GM18511 (cell line): ENCODE measurements at regions not wholly inside any gene's neighbourhood (a gene's known extent, or its start where the extent isn't known, plus 50 kb on each side); places are given as distances from the start of the nearest gene placed in this dataset.
"Not testable (repeated sequence)": the region's sequence is repeated elsewhere in the genome, so short reads cannot be mapped to it uniquely, and the experiment has no call there.

ENCODE experiments used
- ATAC-seq: cut with Tn5 transposase; IDR thresholded peaks from one replicate; pipeline ENCODE4 v1.9.1; 2021; ENCODE audit warnings: mild to moderate bottlenecking, moderate library complexity; ENCODE audit not compliant: unreplicated experiment

DNA sequence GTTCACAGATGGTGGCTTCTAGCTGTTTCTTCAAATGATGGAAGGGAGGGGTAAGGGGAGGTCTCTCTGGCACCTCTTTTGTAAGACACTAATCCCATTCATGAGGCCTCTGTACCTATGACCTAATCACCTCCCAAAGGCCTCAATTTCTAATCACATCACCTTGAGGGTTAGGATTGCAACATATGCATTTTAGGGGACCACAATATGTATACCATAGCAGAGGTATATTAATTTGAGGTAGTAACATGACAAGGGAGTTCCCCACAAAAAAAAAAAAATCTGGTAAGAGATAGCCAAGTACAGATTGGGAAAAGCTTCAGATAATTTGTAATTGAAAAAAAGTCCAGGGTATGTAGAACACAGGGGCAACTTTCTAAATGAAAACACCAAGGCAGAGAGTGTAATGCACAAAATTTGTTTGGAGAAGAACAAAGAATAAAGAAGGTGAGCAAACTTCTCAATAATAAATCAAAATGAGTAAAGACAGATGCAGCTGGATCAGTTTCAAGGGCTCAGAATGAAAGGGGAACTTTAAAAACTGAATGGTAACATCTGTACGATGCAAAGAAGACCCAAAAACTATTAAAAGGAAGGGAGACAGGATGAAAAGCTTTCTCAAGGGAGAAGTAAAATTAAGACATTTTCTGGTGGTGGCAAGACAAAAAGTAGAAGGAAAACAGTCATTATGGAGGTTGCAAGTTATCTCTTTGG is 125.5 kb upstream of the DCN start:
- ATAC-seq: no peak

GRCh38 chr12:91290354-91290753 is 107.7 kb upstream of the DCN start:
- no peak for ATAC-seq

DNA sequence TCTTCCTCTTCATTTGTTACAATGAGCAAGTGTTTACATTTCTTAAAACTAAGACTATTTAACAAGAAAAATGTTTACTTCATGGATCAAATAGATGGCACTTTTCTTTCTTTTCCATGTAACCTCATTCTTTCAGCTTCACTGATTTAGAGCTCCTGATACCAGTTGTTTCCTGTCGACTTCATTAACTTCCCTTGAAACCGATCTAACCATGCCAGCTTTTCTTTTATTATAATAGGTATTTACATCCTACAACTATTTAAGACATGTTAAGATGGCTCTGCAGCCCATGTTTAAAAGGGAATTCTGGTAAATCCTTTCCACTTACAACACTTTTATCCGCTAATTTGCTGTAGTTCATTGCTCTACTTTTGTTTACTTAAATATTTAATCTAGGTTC is 107.3 kb upstream of the DCN start:
- no peak for ATAC-seq

DNA sequence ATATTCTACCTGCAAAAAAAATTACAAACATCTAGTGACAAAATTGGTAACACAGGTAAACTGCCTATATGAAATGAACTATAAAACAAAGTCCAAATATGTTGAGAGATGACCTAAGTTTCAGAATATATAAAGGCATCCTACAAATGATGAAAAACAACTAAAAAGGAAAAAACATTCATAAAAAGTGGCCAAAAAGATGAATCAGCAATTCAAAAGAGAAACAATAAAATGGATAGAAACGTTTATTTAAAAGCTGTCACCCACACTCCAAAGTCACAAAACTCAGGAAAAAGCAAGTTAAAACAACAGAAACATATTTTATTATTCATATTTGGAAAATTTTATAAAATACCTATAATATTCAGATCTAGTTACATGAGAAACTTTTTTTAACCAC is 106.5 kb upstream of the DCN start:
- ATAC-seq: no peak

- no peak for ATAC-seq
Observed at GRCh38 chr12:91287753-91288152, 105.1 kb upstream of the DCN start.

DNA sequence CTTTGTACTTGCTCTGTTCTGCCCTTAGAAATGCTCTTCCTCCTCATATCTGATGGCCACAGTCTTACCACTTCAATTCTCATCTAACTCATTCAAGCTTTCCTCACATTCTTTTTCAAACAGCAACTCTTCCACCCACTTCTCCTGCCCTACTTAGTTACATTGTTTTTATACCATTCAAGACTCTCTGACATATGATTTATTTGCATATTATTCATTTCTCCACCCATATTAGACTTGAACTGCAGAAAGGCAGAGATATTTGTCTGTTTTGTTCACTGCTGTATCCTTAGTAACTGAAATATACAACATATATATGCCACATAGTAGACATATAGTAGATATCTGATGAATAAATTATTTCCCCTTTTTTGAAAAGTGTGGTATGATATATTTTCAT is 95.5 kb upstream of the DCN start:
- no peak for ATAC-seq

DNA sequence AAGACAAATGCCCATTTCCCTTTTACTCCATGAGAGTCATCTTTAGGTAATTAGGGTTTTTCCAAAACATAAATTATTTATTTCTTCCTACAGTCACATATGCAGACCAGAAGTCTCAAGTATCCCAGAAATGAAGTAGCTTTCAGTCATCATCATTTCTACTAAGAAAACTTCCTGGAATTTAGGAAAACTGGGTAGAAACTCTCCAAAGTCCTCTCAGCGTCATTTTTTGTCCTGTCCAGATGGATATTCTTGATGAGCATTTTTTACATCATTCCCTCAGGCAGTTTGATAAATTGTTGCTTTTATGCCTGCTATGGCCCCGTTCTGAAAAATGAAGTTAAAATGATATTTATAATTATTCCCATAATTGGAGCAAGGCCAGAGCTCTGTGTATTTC is 93.9 kb upstream of the DCN start:
- no peak for ATAC-seq

DNA sequence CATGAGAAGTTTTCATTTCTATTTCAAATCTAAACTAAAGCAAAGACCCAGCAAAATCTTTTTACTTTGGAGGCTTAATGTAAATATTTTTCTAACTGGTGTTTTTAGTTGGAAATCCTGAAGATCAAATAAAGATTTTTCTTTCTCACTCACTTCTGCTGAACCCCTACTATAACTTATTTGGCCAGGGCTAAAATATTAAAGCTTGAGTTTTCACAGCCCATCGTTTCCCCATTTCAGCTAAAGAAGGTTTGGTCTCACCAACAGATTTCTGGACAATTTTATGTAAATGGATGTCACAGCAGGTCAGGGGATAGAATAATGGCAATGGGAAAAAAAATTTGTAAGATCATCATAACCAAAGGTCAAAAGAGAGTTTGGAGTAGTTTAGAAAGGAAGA is 92.7 kb upstream of the DCN start:
- no peak for ATAC-seq

DNA sequence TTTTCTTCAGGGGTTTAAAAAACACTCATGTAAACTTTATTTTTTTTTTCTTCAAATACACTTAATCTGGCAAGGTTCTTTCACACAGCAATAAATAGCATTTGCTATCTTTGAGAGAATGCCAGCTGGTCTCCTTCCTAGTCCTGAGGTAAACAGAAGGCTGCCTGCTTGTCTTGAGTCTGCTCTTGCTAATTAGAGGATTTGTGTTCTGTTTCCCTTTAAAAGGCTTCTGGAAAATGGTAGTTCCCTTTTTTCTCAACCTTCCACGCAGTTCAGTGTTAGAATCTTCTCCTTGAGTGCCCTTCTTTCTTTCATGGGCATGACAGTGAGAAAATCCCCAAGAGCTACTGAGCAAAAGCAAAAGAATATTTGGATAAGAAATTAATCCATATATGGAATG is 92.3 kb upstream of the DCN start:
- ATAC-seq: no peak

DNA sequence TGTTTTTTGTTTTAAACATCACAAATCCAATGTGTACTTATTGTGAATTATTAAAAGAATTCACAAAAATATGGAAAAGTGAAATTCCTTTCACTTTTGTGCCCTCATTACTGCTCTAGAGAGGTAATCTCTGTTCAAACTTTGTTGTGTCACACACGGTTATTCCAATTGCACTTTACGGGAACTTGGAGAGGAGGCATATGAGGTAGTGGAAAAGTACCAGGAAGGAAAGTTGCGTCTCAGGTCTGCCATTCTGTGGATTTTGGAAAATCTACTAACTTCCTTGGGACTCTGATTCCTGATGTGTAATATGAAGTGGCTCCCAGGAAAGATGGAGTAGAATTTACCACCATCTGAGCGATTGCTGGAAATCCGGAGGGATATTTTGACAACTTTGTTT is 90.9 kb upstream of the DCN start:
- ATAC-seq: no peak

DNA sequence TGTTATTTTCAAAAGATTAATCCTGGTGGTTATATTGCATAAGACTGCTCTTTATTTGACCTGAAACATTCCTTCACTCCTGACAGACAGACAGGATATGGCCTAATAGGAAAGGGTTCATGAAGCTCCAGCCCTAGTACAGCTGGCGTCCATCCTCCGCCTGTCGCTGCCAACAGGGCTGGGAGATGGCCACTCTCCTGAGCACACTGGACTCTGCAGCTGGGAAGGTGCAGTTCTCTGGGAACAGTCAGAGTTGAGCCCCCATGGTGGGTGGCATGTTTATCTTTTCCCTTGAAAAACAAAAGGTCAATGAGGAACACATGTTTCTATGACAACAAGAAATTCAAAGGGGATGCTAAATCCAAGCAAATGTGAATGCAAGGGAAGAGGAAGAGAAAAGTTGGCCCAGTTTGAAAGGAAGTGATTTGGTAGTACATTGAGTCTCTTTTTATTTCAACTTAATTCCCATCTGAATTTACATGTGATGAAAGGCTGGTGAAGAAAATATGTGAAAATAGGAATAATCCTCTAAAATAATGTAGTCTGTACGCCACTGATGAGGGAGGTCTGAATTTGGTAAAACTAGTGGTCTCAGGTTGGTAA is 89.9 kb upstream of the DCN start:
- no peak for ATAC-seq

GRCh38 chr12:91271185-91271584 is 88.6 kb upstream of the DCN start:
- no peak for ATAC-seq

GRCh38 chr12:91267039-91267438 is 84.4 kb upstream of the DCN start:
- no peak for ATAC-seq

- ATAC-seq: no peak
Observed at GRCh38 chr12:91264178-91264577, 81.6 kb upstream of the DCN start.

DNA sequence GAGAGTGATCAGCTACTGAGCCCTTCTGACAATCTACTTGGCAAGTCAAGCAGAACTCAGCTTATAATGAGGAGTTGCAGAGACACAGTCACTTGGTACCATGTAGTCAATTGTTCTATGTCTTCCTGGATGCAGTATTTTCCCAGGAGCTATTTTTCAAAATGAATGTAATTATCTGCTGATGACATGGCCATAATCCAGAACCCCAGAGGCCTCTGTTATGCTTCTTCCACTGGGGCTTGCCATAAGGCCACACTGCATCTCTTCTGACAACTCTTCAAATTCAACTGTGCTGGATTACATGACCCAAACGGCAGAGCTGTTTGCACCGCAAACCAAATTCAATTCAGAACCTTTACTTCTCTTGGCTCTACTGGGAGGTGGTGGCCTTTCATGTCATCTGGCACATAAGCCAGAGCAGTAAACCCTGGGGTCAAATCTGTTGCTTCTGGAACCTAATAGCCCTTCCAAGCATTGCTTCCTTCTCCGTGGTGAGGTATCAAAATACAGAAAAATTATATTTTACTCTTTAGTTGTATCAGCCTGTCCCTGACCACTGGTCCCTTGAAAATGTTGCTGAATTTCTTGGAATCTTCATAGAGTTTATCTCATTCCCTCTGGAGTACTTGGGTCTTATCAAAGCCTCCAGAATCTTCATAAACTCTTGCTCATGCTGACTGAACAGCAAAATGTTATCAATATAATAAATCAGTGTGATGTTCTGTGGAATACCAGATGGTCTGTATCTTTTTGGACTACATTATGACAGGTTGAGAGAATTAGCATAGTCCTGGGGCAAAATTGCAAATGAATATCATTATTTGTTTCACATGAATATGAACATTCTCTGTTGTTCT is 79.4 kb upstream of the DCN start:
- ATAC-seq: no peak

DNA sequence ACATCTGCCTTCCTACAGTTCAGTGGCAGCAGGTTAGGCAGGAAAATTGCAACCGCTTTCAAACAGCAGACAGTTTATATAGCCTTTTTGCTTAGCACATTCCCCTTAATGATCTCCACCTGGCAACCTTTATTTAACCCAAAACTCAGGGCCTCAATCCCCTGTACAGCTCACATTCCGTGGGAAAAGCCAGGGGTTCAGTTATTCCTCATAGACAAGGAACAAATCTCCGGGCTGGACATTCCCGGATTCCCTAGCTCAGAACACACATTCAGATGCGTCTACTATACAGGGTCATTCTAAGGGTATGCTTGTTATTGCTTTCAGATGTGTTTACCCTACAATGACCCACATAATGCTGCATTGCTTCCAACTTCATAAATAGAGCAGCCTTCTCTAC is 73.8 kb upstream of the DCN start:
- ATAC-seq: no peak

- ATAC-seq: no peak
Observed at GRCh38 chr12:91252341-91252740, 69.7 kb upstream of the DCN start.

DNA sequence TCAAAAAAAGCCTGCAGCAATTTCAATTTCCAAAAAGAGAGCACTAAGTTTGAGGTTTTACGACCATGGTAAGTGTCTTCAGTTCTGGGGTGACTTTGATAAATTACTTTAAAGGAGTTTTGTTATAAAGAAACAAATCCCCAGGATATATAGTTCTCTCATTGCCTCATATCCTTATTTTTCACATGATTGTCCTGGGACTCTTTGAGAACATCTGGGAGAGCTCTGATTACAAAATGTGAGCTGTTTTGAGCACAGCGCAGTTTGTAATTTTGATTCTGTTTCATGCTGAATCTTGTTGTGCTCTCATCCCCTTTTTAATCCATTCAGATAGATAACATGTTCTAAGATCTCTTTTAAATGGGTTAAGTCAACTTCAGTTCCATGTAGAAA is 67.7 kb upstream of the DCN start:
- ATAC-seq: no peak

- ATAC-seq: no peak
Observed at GRCh38 chr12:91249518-91250272, 67.1 kb upstream of the DCN start.

- no peak for ATAC-seq
Observed at GRCh38 chr12:91249054-91249453, 66.4 kb upstream of the DCN start.

- not testable (repeated sequence) for ATAC-seq
Observed at GRCh38 chr12:91243177-91243576, 60.6 kb upstream of the DCN start.
